B cell (primary cell): ENCODE measurements at regions not wholly inside any gene's neighbourhood (a gene's known extent, or its start where the extent isn't known, plus 50 kb on each side); places are given as distances from the start of the nearest gene placed in this dataset.

Experiments
- ATAC-seq: fragments of 200-7000 bp; cut with Tn5 transposase; one replicate; pipeline ENCODE4 v1.10.0; 2021; ENCODE audit warnings: low read depth, mild to moderate bottlenecking, moderate number of reproducible peaks, moderate library complexity
- CTCF ChIA-PET: fragments of 350-600 bp; sonication (Branson Sonifier 250); formaldehyde crosslinking; loops from one replicate; lab custom pipeline; 2021; ENCODE audit warnings: antibody characterized with exemption, inconsistent platforms; lab: Charles Lee
- POLR2A ChIA-PET: fragments of 350-600 bp; sonication (Branson Sonifier 250); formaldehyde crosslinking; loops from one replicate; lab custom pipeline; 2021; ENCODE audit warnings: antibody characterized with exemption; lab: Charles Lee
- DNase-seq: peaks from one replicate; pipeline ENCODE4 v3.0.0; 2013
- H2AFZ ChIP-seq: 2 replicates; pipeline ENCODE4 v1.6.1; 2012; ENCODE audit warnings: mild to moderate bottlenecking, low read depth, low read length; ENCODE audit not compliant: insufficient read depth, poor library complexity, severe bottlenecking
- H3K27ac ChIP-seq, 2 donors: 1 replicate in 1 of 2; 2 replicates in 1 of 2; pipeline ENCODE4 v1.5.1; 2012 to 2013; ENCODE audit warnings: low read length in 2 of 2, mild to moderate bottlenecking in 2 of 2, moderate library complexity in 1 of 2
- H3K27me3 ChIP-seq, 4 experiments: fragments of 200-600 bp in 1 of 4; sonication (generic) in 1 of 4; replicated peaks in 1 of 4; 1 replicate in 2 of 4; 2 replicates in 2 of 4; pipeline versions ENCODE4 v1.6.1 to v1.7.0; 2013 to 2016; ENCODE audit warnings: low read length in 3 of 4, mild to moderate bottlenecking in 2 of 4, mixed read lengths in 1 of 4, moderate library complexity in 1 of 4; ENCODE audit not compliant: insufficient read depth in 4 of 4, control insufficient read depth in 3 of 4; ENCODE audit errors: control extremely low read depth in 1 of 4
- H3K36me3 ChIP-seq, 2 experiments: replicated peaks in 1 of 2; 1 replicate in 1 of 2; 2 replicates in 1 of 2; pipeline versions ENCODE4 v1.6.1 to v1.7.1; 2013; ENCODE audit warnings: low read length in 1 of 2; ENCODE audit not compliant: insufficient read depth in 2 of 2, control insufficient read depth in 1 of 2; ENCODE audit errors: control extremely low read depth in 1 of 2, extremely low read depth in 1 of 2
- H3K4me1 ChIP-seq, 2 donors: fragments of 200-600 bp in 1 of 2; sonication (generic) in 1 of 2; 1 replicate in 1 of 2; 2 replicates in 1 of 2; pipeline versions ENCODE4 v1.5.1 to v1.6.1; 2013 to 2017; ENCODE audit warnings: low read length in 2 of 2; ENCODE audit not compliant: control insufficient read depth in 2 of 2, insufficient read depth in 2 of 2
- H3K4me2 ChIP-seq: replicated peaks from 2 replicates; pipeline ENCODE3; 2012; ENCODE audit warnings: mild to moderate bottlenecking, low read depth, low read length; ENCODE audit not compliant: poor library complexity, severe bottlenecking
- H3K4me3 ChIP-seq, 5 experiments: fragments of 200-600 bp in 1 of 5; sonication (generic) in 1 of 5; 1 replicate in 3 of 5; 2 replicates in 2 of 5; pipeline versions ENCODE4 v1.5.1 to v1.7.0; 2011 to 2016; ENCODE audit warnings: low read length in 4 of 5, mild to moderate bottlenecking in 4 of 5, low read depth in 2 of 5, control low read depth in 1 of 5, moderate library complexity in 1 of 5; ENCODE audit not compliant: insufficient read depth in 1 of 5; ENCODE audit errors: control extremely low read depth in 1 of 5, extremely low read depth in 1 of 5
- H3K79me2 ChIP-seq: fragments of 200-600 bp; sonication (generic); one replicate; pipeline ENCODE4 v1.6.0; 2016; ENCODE audit warnings: low read length; ENCODE audit not compliant: control insufficient read depth, insufficient read depth
- H3K9ac ChIP-seq: fragments of 200-600 bp; sonication (generic); 2 replicates; pipeline ENCODE4 v1.6.1; 2017; ENCODE audit warnings: mild to moderate bottlenecking, low read length, moderate library complexity
- H3K9me3 ChIP-seq, 3 donors: one replicate each; pipeline versions ENCODE4 v1.6.1 to v1.7.1; 2013; ENCODE audit warnings: low read length in 2 of 3; ENCODE audit not compliant: control insufficient read depth in 2 of 3, insufficient read depth in 1 of 3; ENCODE audit errors: control extremely low read depth in 1 of 3
- H4K20me1 ChIP-seq: 2 replicates; pipeline ENCODE4 v1.6.0; 2012; ENCODE audit warnings: mild to moderate bottlenecking, low read length; ENCODE audit not compliant: insufficient read depth, control insufficient read depth, poor library complexity, severe bottlenecking
- H3K27ac Mint-ChIP-seq: one replicate; pipeline ENCODE4 v1.8.0; 2021; ENCODE audit warnings: mixed read lengths
- H3K27me3 Mint-ChIP-seq: one replicate; pipeline ENCODE4 v1.8.0; 2021; ENCODE audit warnings: mixed read lengths
- H3K4me1 Mint-ChIP-seq: one replicate; pipeline ENCODE4 v1.8.0; 2021; ENCODE audit warnings: mixed read lengths
- H3K4me3 Mint-ChIP-seq: one replicate; pipeline ENCODE4 v1.8.0; 2021; ENCODE audit warnings: mixed read lengths
- H3K9me3 Mint-ChIP-seq: one replicate; pipeline ENCODE4 v1.8.0; 2022; ENCODE audit warnings: mixed read lengths; ENCODE audit not compliant: insufficient read depth
- EZH2 ChIP-seq: IDR thresholded peaks from 2 replicates; pipeline ENCODE4 v1.6.1; 2012; ENCODE audit warnings: borderline replicate concordance, low read depth, mild to moderate bottlenecking, moderate library complexity, low read length; ENCODE audit not compliant: insufficient read depth, poor library complexity, severe bottlenecking
- WGBS: methylation state at CpG from one replicate; pipeline ENCODE4 v1.1.5; 2013; ENCODE audit warnings: missing lambda C conversion rate; ENCODE audit not compliant: insufficient coverage; 5-methylcytosine and 5-hydroxymethylcytosine counted together
- intact Hi-C: fragments of 100-400 bp; cut with micrococcal nuclease; formaldehyde crosslinking; loops from one replicate; pipeline ENCODE4 v1.10.0; 2022
- TF ChIP-seq, protein P1 (sequence below): fragments of 200-600 bp; IDR thresholded peaks from one replicate; pipeline ENCODE4 v1.8.0; 2022; ENCODE audit warnings: antibody characterized with exemption, mild to moderate bottlenecking

DNA sequence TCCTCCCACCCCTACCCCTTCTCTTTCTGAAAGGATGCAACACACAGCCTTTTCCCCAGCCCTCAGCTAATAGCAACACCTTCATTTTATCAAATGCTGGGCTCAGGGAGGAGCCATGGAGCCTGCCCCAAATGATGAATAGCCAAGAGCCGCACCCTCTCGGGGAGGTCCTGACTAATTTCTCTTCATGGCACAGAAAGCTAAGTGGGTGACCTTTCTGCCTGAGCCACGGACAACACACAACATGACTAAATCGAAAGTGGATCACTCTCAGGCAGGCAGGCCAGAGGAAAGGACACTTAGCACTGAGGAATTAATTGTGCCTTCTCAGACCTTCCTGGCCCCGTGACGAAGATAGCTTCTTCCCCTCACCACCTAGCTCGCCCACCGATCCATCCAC lies 165.1 kb upstream of the RAI2 start:
- Histone ChIP-seq H3K4me3 (no peak overlapping the region), H3K4me2 (no peak overlapping the region), H3K79me2 (no peaks in the 10 kb centered on the region), H3K27me3 (no peaks in the 10 kb centered on the region), H4K20me1 (no peaks in the 10 kb centered on the region), H3K9ac (no peak overlapping the region), H3K4me1 (no peaks in the 10 kb centered on the region), H2AFZ (no peak overlapping the region), H3K27ac (no peak overlapping the region), H3K36me3 (no peaks in the 10 kb centered on the region), H3K9me3 (peaks cover 0 to 3% (median 0%) of the 10 kb centered on the region in 3 donors)
- ATAC-seq (no peak), DNase-seq (no peak)
- ChIA-PET POLR2A (no interaction called here), CTCF (no interaction called here)
- Mint-ChIP-seq H3K27me3 (no peaks in the 10 kb centered on the region), H3K4me1 (no peaks in the 10 kb centered on the region), H3K9me3 (no peaks in the 10 kb centered on the region), H3K4me3 (no peak overlapping the region), H3K27ac (no peak overlapping the region)
- TF ChIP-seq, protein P1, sequence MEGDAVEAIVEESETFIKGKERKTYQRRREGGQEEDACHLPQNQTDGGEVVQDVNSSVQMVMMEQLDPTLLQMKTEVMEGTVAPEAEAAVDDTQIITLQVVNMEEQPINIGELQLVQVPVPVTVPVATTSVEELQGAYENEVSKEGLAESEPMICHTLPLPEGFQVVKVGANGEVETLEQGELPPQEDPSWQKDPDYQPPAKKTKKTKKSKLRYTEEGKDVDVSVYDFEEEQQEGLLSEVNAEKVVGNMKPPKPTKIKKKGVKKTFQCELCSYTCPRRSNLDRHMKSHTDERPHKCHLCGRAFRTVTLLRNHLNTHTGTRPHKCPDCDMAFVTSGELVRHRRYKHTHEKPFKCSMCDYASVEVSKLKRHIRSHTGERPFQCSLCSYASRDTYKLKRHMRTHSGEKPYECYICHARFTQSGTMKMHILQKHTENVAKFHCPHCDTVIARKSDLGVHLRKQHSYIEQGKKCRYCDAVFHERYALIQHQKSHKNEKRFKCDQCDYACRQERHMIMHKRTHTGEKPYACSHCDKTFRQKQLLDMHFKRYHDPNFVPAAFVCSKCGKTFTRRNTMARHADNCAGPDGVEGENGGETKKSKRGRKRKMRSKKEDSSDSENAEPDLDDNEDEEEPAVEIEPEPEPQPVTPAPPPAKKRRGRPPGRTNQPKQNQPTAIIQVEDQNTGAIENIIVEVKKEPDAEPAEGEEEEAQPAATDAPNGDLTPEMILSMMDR: no peak
- TF ChIP-seq EZH2: no peak
- 100% methylated on average over 2 of the region's 8 CpGs for WGBS
- intact Hi-C loops: no loop called here

DNA sequence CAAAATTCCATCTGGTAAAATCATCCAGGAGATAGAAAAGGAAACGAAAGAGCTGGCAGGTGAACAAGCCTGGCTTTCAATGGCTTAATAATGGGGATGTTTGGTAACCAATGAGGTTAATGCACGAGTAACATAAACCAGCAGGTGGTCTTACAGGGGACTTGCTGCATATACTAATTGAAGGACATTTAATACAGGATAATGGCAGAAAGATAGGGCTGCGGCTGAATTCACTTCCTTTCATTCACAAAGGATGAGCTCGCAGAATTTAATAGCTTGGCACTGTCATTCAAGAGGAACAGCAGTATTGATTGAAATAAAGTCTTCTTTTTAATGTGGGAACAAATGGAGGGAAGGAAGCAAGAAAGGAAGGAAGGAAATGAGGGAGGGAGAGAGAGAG lies 156.3 kb upstream of the RAI2 start:
- no peaks in the 10 kb centered on the region for H3K9me3 ChIP-seq
- ATAC-seq (no peak), DNase-seq (no peak)
- Mint-ChIP-seq H3K4me1 (no peaks in the 10 kb centered on the region), H3K27me3 (no peaks in the 10 kb centered on the region), H3K9me3 (no peaks in the 10 kb centered on the region), H3K4me3 (no peak overlapping the region), H3K27ac (no peak overlapping the region)
- intact Hi-C loops: no loop called here
- no peaks in the 10 kb centered on the region for H3K36me3 ChIP-seq
- WGBS: no CpG with 5 or more reads among the region's 4 CpGs
- no peak overlapping the region for H3K27ac ChIP-seq
- no peaks in the 10 kb centered on the region for H3K27me3 ChIP-seq
- no peak overlapping the region for H3K9ac ChIP-seq
- H2AFZ ChIP-seq: no peak overlapping the region
- H4K20me1 ChIP-seq: no peaks in the 10 kb centered on the region
- no peak overlapping the region for H3K4me2 ChIP-seq
- POLR2A ChIA-PET: no interaction called here
- H3K4me1 ChIP-seq: no peaks in the 10 kb centered on the region
- no peaks in the 10 kb centered on the region for H3K79me2 ChIP-seq
- TF ChIP-seq EZH2: no peak
- TF ChIP-seq, protein P1: no peak
- CTCF ChIA-PET: no interaction called here
- H3K4me3 ChIP-seq: no peak overlapping the region
